IMR-90 (cell line): ENCODE measurements at regions not wholly inside any gene's neighbourhood (a gene's known extent, or its start where the extent isn't known, plus 50 kb on each side); places are given as distances from the start of the nearest gene placed in this dataset.
"Not testable (repeated sequence)": the region's sequence is repeated elsewhere in the genome, so short reads cannot be mapped to it uniquely, and the experiment has no call there.

Experiments used
- ATAC-seq: fragments of 200-7000 bp; cut with Tn5 transposase; 2 replicates; pipeline ENCODE4 v1.9.1; 2020; ENCODE audit warnings: low read depth, mild to moderate bottlenecking, moderate library complexity
- BruUV-seq: library from RNA; stranded (reverse); fragments of 400-500 nt; replicated peaks from 2 replicates; lab custom pipeline; 2021; lab: Mats Ljungman, UMichigan
- CTCF ChIA-PET: fragments of 300-600 bp; formaldehyde crosslinking; extraction: SDS; loops from one replicate; lab custom pipeline; 2021; ENCODE audit warnings: antibody characterized with exemption; lab: Yijun Ruan, JAX
- POLR2A ChIA-PET: fragments of 300-600 bp; sonication (Branson Sonifier 250); formaldehyde crosslinking; loops from one replicate; lab custom pipeline; 2022; ENCODE audit warnings: antibody characterized with exemption; ENCODE audit not compliant: unreplicated experiment; lab: Charles Lee
- DNase-seq: peaks from one replicate; pipeline ENCODE4 v3.0.0; 2013
- H2AFZ ChIP-seq: replicated peaks from 2 replicates; pipeline ENCODE3; 2013; ENCODE audit warnings: low read length, mild to moderate bottlenecking; ENCODE audit not compliant: poor library complexity
- H2AK5ac ChIP-seq: 2 replicates; pipeline ENCODE4 v1.6.1; 2013; ENCODE audit warnings: low read depth, low read length, inconsistent platforms
- H2AK9ac ChIP-seq: replicated peaks from 2 replicates; pipeline ENCODE3; 2013; ENCODE audit warnings: mild to moderate bottlenecking, low read depth, low read length, moderate library complexity; ENCODE audit not compliant: poor library complexity
- H2BK120ac ChIP-seq: 2 replicates; pipeline ENCODE4 v1.6.1; 2013; ENCODE audit warnings: low read depth, low read length, inconsistent platforms
- H2BK15ac ChIP-seq: 3 replicates; pipeline ENCODE4 v1.6.1; 2013; ENCODE audit warnings: low read depth, low read length, inconsistent platforms
- H2BK20ac ChIP-seq: 2 replicates; pipeline ENCODE4 v1.6.1; 2013; ENCODE audit warnings: low read depth, mild to moderate bottlenecking, inconsistent platforms, low read length, moderate library complexity
- H2BK5ac ChIP-seq: 2 replicates; pipeline ENCODE4 v1.6.1; 2013; ENCODE audit warnings: mild to moderate bottlenecking, low read depth, low read length, inconsistent platforms; ENCODE audit not compliant: poor library complexity, severe bottlenecking
- H3K14ac ChIP-seq: replicated peaks from 2 replicates; pipeline ENCODE4 v1.6.1; 2013; ENCODE audit warnings: low read depth, low read length, inconsistent platforms
- H3K18ac ChIP-seq: 2 replicates; pipeline ENCODE4 v1.6.1; 2013; ENCODE audit warnings: low read depth, low read length, control low read depth
- H3K23ac ChIP-seq: 2 replicates; pipeline ENCODE4 v1.6.1; 2013; ENCODE audit warnings: low read depth, low read length, inconsistent platforms
- H3K27ac ChIP-seq: 2 replicates; pipeline ENCODE4 v1.5.1; 2013; ENCODE audit warnings: mild to moderate bottlenecking, control low read depth, low read length; ENCODE audit not compliant: insufficient read depth
- H3K27me3 ChIP-seq: 2 replicates; pipeline ENCODE4 v1.6.1; 2013; ENCODE audit warnings: low read length; ENCODE audit not compliant: control insufficient read depth, insufficient read depth
- H3K36me3 ChIP-seq: 2 replicates; pipeline ENCODE4 v1.6.1; 2013; ENCODE audit warnings: low read length, mixed read lengths; ENCODE audit not compliant: control insufficient read depth, insufficient read depth
- H3K4ac ChIP-seq: 2 replicates; pipeline ENCODE4 v1.6.1; 2013; ENCODE audit warnings: low read depth, low read length, inconsistent platforms
- H3K4me1 ChIP-seq: 2 replicates; pipeline ENCODE4 v1.6.1; 2013; ENCODE audit warnings: low read length, mixed read lengths; ENCODE audit not compliant: control insufficient read depth, insufficient read depth
- H3K4me2 ChIP-seq: 2 replicates; pipeline ENCODE4 v1.6.1; 2013; ENCODE audit warnings: low read depth, mild to moderate bottlenecking, control low read depth, low read length, moderate library complexity
- H3K4me3 ChIP-seq: 2 replicates; pipeline ENCODE4 v1.5.1; 2013; ENCODE audit warnings: low read depth, mild to moderate bottlenecking, control low read depth, low read length, moderate library complexity; ENCODE audit not compliant: insufficient read depth
- H3K56ac ChIP-seq: 2 replicates; pipeline ENCODE4 v1.6.1; 2013; ENCODE audit warnings: low read length, inconsistent platforms; ENCODE audit not compliant: insufficient read depth; ENCODE audit errors: extremely low read depth
- H3K79me1 ChIP-seq, 2 experiments: 2 replicates each; pipeline ENCODE4 v1.6.1; 2013; ENCODE audit warnings: low read length in 2 of 2, inconsistent platforms in 1 of 2, low read depth in 1 of 2
- H3K9ac ChIP-seq: 2 replicates; pipeline ENCODE4 v1.6.1; 2013; ENCODE audit warnings: low read depth, low read length, control low read depth
- H3K9me1 ChIP-seq: 2 replicates; pipeline ENCODE4 v1.6.1; 2013; ENCODE audit warnings: low read length, inconsistent platforms; ENCODE audit not compliant: insufficient read depth
- H3K9me3 ChIP-seq: 2 replicates; pipeline ENCODE4 v1.6.1; 2013; ENCODE audit warnings: low read length; ENCODE audit not compliant: control insufficient read depth, insufficient read depth
- H4K20me1 ChIP-seq: 2 replicates; pipeline ENCODE4 v1.6.1; 2013; ENCODE audit warnings: low read length, inconsistent platforms; ENCODE audit not compliant: insufficient read depth
- H4K5ac ChIP-seq: 2 replicates; pipeline ENCODE4 v1.6.1; 2013; ENCODE audit warnings: mild to moderate bottlenecking, low read depth, low read length, control low read depth
- H4K8ac ChIP-seq, 2 experiments: 2 replicates each; pipeline ENCODE4 v1.6.1; 2013; ENCODE audit warnings: low read depth in 2 of 2, low read length in 2 of 2, control low read depth in 1 of 2, inconsistent platforms in 1 of 2
- H4K91ac ChIP-seq: 2 replicates; pipeline ENCODE4 v1.6.1; 2013; ENCODE audit warnings: low read depth, low read length, inconsistent platforms; ENCODE audit not compliant: insufficient read depth
- WGBS, 2 experiments: methylation state at CpG; one replicate each; pipeline versions ENCODE4 v1.1.5 to v1.1.7; 2013; ENCODE audit warnings: missing lambda C conversion rate in 2 of 2; ENCODE audit not compliant: insufficient read length in 1 of 2; ENCODE audit errors: extremely low coverage in 2 of 2; 5-methylcytosine and 5-hydroxymethylcytosine counted together
- dilution Hi-C: fragments of 300-500 bp; cut with HindIII; formaldehyde crosslinking; loops from one replicate; pipeline ENCODE4 v1.14.3; 2018; ENCODE audit warnings: low sequenced_read_pairs; ENCODE audit not compliant: unreplicated experiment
- in situ Hi-C: fragments of 300-500 bp; cut with MboI; formaldehyde crosslinking; loops from 3 replicates; pipeline ENCODE4 v1.14.3; 2019; ENCODE audit warnings: low sequenced_read_pairs, inconsistent platforms, mixed read lengths
- intact Hi-C: fragments of 100-400 bp; cut with micrococcal nuclease; formaldehyde crosslinking; loops from 2 replicates; pipeline ENCODE4 v1.10.0; 2022

DNA sequence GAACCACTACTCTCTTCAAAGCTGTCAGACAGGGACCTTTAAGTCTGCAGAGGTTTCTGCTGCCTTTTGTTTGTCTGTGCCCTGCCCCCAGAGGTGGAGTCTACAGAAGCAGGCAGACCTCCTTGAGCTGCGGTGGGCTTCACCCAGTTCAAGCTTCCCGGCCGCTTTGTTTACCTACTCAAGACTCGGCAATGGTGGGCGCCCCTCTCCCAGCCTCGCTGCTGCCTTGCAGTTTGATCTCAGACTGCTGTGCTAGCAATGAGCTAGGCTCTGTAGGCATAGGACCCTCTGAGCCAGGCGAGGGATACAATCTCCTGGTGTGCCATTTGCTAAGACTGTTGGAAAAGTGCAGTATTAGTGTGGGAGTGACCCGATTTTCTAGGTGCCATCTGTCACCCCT, 275.0 kb downstream of the CHM start:
- H2BK120ac ChIP-seq, H3K27me3 ChIP-seq, H2BK15ac ChIP-seq, ATAC-seq, intact Hi-C loops, H3K4me1 ChIP-seq, H2AFZ ChIP-seq, H2BK20ac ChIP-seq, CTCF ChIA-PET, H3K27ac ChIP-seq, H4K91ac ChIP-seq, in situ Hi-C loops, H2BK5ac ChIP-seq, H4K5ac ChIP-seq, H3K4me3 ChIP-seq, H3K56ac ChIP-seq, H3K23ac ChIP-seq, H3K79me1 ChIP-seq, H3K9me3 ChIP-seq, H3K4me2 ChIP-seq, H4K8ac ChIP-seq, POLR2A ChIA-PET, H4K20me1 ChIP-seq, H3K9me1 ChIP-seq, H2AK9ac ChIP-seq, DNase-seq, BruUV-seq, H3K9ac ChIP-seq, H3K18ac ChIP-seq, H3K36me3 ChIP-seq, H3K4ac ChIP-seq, dilution Hi-C loops, H3K14ac ChIP-seq, H2AK5ac ChIP-seq: not testable (repeated sequence)
- WGBS, 2 experiments = 86% methylated on average over 5 of the region's 8 CpGs; no CpG with 5 or more reads in 1 of the 2 experiments
